HepG2 (cell line): ENCODE measurements at regions not wholly inside any gene's neighbourhood (a gene's known extent, or its start where the extent isn't known, plus 50 kb on each side); places are given as distances from the start of the nearest gene placed in this dataset.

Experiments used
- BRCA1 ChIP-seq: sonication (generic); formaldehyde crosslinking; IDR thresholded peaks from 2 replicates; pipeline ENCODE4 v1.4.0; 2020; ENCODE audit warnings: missing genetic modification reagents
- CBX1 ChIP-seq: IDR thresholded peaks from one replicate; pipeline ENCODE4 v1.6.1; 2016; ENCODE audit warnings: antibody characterized with exemption, low read depth
- CEBPB ChIP-seq: IDR thresholded peaks from 2 replicates; pipeline ENCODE4 v1.6.1; 2011; ENCODE audit warnings: low read depth, low read length, improper control_type of control experiment, borderline replicate concordance
- EZH2 ChIP-seq: conservative IDR thresholded peaks from 2 replicates; pipeline ENCODE4 v1.6.1; 2012; ENCODE audit warnings: mild to moderate bottlenecking, low read depth, low read length, moderate library complexity
- MZF1 ChIP-seq: sonication (generic); formaldehyde crosslinking; IDR thresholded peaks from 2 replicates; pipeline ENCODE4 v1.8.1; 2023; ENCODE audit warnings: mild to moderate bottlenecking, missing genetic modification reagents, borderline replicate concordance
- PHF8 ChIP-seq: sonication (generic); formaldehyde crosslinking; IDR thresholded peaks from 2 replicates; pipeline ENCODE4 v1.5.0; 2020; ENCODE audit warnings: missing genetic modification reagents
- PRPF4 ChIP-seq: fragments of 200-400 bp; formaldehyde crosslinking; IDR thresholded peaks from 2 replicates; pipeline ENCODE4 v1.6.1; 2016; ENCODE audit warnings: low read length, low read depth; ENCODE audit not compliant: poor library complexity, severe bottlenecking
- ZBTB26 ChIP-seq: IDR thresholded peaks from 2 replicates; pipeline ENCODE4 v1.6.1; 2016; ENCODE audit warnings: missing compliant biosample characterization, missing genetic modification reagents, borderline replicate concordance
- ZFP36L1 ChIP-seq: sonication (generic); formaldehyde crosslinking; IDR thresholded peaks from 2 replicates; pipeline ENCODE4 v1.8.0; 2022; ENCODE audit warnings: mild to moderate bottlenecking, missing genetic modification reagents, moderate library complexity
- ZMAT3 ChIP-seq: sonication (generic); formaldehyde crosslinking; conservative IDR thresholded peaks from 2 replicates; pipeline ENCODE4 v1.7.0; 2021; ENCODE audit warnings: missing genetic modification reagents
- ZNF382 ChIP-seq: sonication (generic); formaldehyde crosslinking; IDR thresholded peaks from 2 replicates; pipeline ENCODE4 v1.5.0; 2020; ENCODE audit warnings: missing genetic modification reagents, mild to moderate bottlenecking, borderline replicate concordance
- ZNF430 ChIP-seq: sonication (generic); formaldehyde crosslinking; IDR thresholded peaks from 2 replicates; pipeline ENCODE4 v1.9.0; 2021; ENCODE audit warnings: mild to moderate bottlenecking, missing genetic modification reagents
- ZNF547 ChIP-seq: sonication (generic); formaldehyde crosslinking; IDR thresholded peaks from 2 replicates; pipeline ENCODE4 v1.5.1; 2020; ENCODE audit warnings: mild to moderate bottlenecking, missing genetic modification reagents
- ZNF674 ChIP-seq: sonication (generic); formaldehyde crosslinking; IDR thresholded peaks from 2 replicates; pipeline ENCODE4 v1.5.0; 2020; ENCODE audit warnings: low read depth, mild to moderate bottlenecking, missing genetic modification reagents
- ZNF687 ChIP-seq: sonication (generic); formaldehyde crosslinking; IDR thresholded peaks from 2 replicates; pipeline ENCODE4 v1.5.1; 2020; ENCODE audit warnings: mild to moderate bottlenecking, missing genetic modification reagents, moderate library complexity
- ZNF747 ChIP-seq: sonication (generic); formaldehyde crosslinking; IDR thresholded peaks from 2 replicates; pipeline ENCODE4 v1.8.1; 2023; ENCODE audit warnings: missing genetic modification reagents, mild to moderate bottlenecking, borderline replicate concordance
- ZNF781 ChIP-seq: sonication (generic); formaldehyde crosslinking; IDR thresholded peaks from 2 replicates; pipeline ENCODE4 v1.5.1; 2020; ENCODE audit warnings: borderline replicate concordance, mild to moderate bottlenecking, missing genetic modification reagents; ENCODE audit errors: not compliant biosample characterization
- ZNF788 ChIP-seq: sonication (generic); formaldehyde crosslinking; IDR thresholded peaks from 2 replicates; pipeline ENCODE4 v1.5.0; 2020; ENCODE audit warnings: mild to moderate bottlenecking, missing genetic modification reagents, borderline replicate concordance
- ZNF816 ChIP-seq: sonication (generic); formaldehyde crosslinking; IDR thresholded peaks from 2 replicates; pipeline ENCODE4 v1.8.0; 2022; ENCODE audit warnings: missing genetic modification reagents, mild to moderate bottlenecking, borderline replicate concordance
- TF ChIP-seq, protein P1 (sequence below): sonication (generic); formaldehyde crosslinking; IDR thresholded peaks from 2 replicates; pipeline ENCODE4 v1.4.0; 2020; ENCODE audit warnings: missing genetic modification reagents; ENCODE audit errors: not compliant biosample characterization

DNA sequence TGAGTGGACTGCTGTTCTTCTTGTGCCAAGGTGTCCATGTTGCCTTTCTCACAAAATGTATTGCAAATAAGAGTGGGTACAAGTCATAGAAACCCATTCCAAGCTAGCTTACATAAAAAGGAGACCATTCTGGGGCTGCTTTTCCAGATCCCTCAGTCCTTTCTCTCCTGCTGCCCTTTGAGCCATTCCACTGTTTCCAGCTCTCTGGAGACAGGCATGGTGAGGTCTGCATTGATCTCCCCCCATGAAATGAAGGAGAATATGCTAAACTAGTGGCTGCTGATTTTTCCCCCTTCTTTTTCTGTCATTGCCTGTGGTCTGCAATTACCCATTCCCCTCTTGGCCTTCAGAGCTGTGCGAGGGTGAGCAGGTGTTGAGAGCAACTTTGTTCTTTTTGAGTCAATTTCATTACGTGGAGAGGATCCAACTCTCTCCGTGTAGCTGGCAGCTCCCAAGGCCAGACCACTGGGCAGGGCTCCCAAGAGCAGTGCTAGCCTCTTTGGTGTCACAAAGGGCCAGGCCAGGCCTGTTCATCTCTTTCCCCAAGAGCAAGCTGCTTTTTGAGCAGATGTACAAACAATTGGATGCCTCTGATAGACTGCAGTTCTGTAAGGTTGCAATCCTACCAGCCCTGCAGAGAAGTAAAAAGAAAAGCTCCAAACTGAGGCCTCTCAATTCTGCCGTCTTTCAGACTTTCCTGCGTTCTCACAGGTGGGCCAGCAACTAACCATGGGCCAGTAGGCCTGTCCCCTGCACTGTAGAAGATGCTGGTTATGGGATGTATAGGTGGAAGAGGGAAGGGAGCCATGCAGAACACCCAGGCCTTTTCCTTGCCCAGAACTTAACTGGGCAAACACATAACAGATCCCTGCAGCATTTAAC is 96.1 kb upstream of the ARMC2 start (continued):
- TF ChIP-seq ZMAT3 (CRISPR knock-in tag) (0 out of 2 replicates have a peak, but pooled peaks have one; percentile 44), ZNF674 (CRISPR knock-in tag) (no peak), ZNF816 (no peak), PRPF4 (no peak), ZNF781 (no peak), BRCA1 (CRISPR knock-in tag) (no peak), ZNF547 (CRISPR knock-in tag) (no peak), CEBPB (no peak), ZNF382 (no peak), ZFP36L1 (peak; percentile 66; the same call in 1 of the 2 replicates), ZNF747 (CRISPR knock-in tag) (peak; percentile 16; the same call in 1 of the 2 replicates), ZBTB26 (CRISPR knock-in tag) (no peak), MZF1 (no peak), ZNF788 (CRISPR knock-in tag) (0 out of 2 replicates have a peak, but pooled peaks have one; percentile 10), ZNF430 (peak; percentile 40; the same call in 1 of the 2 replicates), PHF8 (CRISPR knock-in tag) (no peak), ZNF687 (CRISPR knock-in tag) (peak; percentile 24; the same call in 1 of the 2 replicates), EZH2 (no peak), CBX1 (no peak)
- TF ChIP-seq, protein P1, sequence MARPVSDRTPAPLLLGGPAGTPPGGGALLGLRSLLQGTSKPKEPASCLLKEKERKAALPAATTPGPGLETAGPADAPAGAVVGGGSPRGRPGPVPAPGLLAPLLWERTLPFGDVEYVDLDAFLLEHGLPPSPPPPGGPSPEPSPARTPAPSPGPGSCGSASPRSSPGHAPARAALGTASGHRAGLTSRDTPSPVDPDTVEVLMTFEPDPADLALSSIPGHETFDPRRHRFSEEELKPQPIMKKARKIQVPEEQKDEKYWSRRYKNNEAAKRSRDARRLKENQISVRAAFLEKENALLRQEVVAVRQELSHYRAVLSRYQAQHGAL (CRISPR knock-in tag): no peak
